ENCODE measurements at regions not wholly inside any gene's neighbourhood (a gene's known extent, or its start where the extent isn't known, plus 50 kb on each side); places are given as distances from the start of the nearest gene placed in this dataset.

GRCh38 chr6:93806409-93807270, 387.3 kb upstream of the EPHA7 start:
- TF ChIP-seq CTCF (IDR thresholded peaks at IDR 0.05): no peak
- TF ChIP-seq SIN3A (IDR thresholded peaks at IDR 0.05; ENCODE audit: borderline replicate concordance, insufficient read depth, low read depth, low read length): no peak
